Left lobe of liver (tissue), 2 donors: ENCODE measurements at regions not wholly inside any gene's neighbourhood (a gene's known extent, or its start where the extent isn't known, plus 50 kb on each side); places are given as distances from the start of the nearest gene placed in this dataset.

Experiments
- ATAC-seq: fragments of 200-7000 bp; cut with Tn5 transposase; one replicate; pipeline ENCODE4 v1.9.1; 2020; ENCODE audit warnings: mild to moderate bottlenecking, moderate library complexity
- DNase-seq: peaks from one replicate; pipeline ENCODE4 v3.0.0-alpha.2; 2020; ENCODE audit warnings: low spot score
- donor health status: DM: no; HTN: no; CAD: no; lungs with moderate emphysema.
- donor health status: DM: no; HTN: yes; CAD: no.

DNA sequence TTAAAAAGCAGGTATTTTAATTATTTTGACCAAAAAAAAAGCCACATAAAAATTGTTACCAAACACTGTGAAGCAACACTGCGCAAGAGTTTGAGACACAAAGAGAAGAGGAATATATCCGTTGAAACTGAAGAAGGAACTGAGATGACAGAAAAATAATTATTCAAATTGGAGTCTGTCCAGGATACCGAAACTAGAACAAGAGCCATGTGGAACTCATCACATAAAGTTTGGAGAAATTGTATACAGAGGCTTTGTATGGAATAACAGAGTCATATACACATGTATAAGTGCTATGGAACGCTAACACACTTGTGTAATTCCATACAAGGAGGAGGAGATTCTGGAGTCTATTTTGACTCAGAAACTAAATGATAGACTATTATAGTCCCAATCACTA is 675.1 kb upstream of the ADGRL2 start:
- DNase-seq (no peak), ATAC-seq (no peak)

DNA sequence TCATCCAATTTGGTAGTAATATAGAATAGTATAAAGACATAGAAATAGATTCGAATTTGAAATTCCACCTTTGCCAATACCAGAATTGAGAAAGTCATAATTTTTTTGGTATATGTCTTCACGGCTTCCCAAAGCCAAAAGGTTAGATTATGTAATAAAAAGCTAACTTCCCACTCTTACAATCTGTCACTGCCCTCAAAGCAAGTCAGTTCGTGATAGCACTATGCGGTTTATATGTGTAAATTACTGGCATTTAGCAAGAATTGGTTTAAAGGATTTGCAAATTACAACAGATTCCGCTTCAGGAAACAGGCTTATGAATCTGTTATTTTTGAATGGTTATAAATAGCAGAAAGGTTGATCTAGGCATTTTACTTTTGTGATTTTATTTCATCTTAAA is 679.4 kb upstream of the ADGRL2 start:
- no peak for DNase-seq
- ATAC-seq, result no peak

- DNase-seq (no peak), ATAC-seq (no peak)
Observed at GRCh38 chr1:81119319-81119718, 681.4 kb upstream of the ADGRL2 start.

DNA sequence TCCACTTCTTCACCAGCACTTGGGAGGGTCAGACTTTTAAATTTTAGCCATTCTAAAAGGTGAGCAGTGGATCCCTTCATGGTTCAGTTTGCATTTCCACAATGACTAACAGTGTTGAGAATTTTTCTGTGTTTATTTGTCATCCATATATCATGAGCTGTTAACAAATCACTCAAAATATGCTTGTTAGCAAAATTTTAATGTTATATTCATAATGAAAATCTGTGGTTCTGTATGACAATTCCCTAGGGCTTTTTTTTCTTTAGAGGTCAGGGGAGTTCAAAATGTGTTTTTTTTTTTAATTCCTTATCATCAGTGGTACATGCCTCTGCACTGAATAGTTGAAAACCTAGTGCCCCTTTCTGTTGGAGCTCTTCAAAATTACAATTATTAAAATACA is 682.2 kb upstream of the ADGRL2 start:
- no peak for ATAC-seq
- no peak for DNase-seq

- DNase-seq (no peak), ATAC-seq (no peak)
Observed at GRCh38 chr1:81115422-81115821, 685.3 kb upstream of the ADGRL2 start.

GRCh38 chr1:81114191-81114590 is 686.5 kb upstream of the ADGRL2 start:
- ATAC-seq (no peak), DNase-seq (no peak)

- ATAC-seq (no peak), DNase-seq (no peak)
Observed at GRCh38 chr1:81113688-81114087, 687.0 kb upstream of the ADGRL2 start.

DNA sequence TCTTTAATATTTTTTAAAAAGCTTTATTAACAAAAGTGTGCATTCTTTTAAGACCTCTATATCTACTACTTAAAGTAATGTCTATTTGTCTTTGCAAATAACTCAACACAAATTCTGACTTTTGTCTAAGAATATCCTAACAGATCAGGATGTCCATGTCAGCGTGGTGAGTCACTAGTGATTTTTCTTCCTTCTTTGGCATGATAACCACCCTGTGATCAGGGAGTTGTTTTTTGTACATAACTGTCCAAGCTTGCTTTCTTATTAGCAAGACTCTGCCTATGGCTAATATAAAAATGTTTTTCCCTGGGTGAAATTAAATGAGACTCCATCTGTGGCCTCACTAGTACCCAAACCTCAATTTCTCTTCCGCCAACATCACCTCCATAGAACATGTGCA is 688.9 kb upstream of the ADGRL2 start:
- no peak for DNase-seq
- no peak for ATAC-seq

DNA sequence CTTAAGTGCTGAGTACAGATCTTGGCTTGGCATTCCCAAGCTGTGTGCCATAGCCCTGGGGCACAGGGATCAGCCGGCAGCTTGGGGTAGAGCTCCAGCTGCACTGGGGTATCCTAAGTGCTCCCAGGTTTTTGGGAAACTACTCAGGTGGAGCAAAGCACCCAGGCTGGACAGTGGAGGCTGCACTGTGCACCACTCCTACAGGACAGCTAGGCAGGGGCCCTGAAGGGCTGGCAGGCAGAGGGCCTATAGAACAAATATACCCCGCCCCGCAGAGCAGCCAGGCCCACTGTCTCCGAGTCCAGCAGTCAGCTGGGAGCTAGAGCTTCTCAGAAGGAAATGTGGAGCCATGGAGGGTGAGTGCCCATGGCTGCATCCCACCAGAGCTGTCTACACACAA is 691.7 kb upstream of the ADGRL2 start:
- no peak for ATAC-seq
- DNase-seq, result no peak

GRCh38 chr1:81097860-81098259 is 702.9 kb upstream of the ADGRL2 start:
- no peak for DNase-seq
- no peak for ATAC-seq

GRCh38 chr1:81073580-81073979 is 727.2 kb upstream of the ADGRL2 start:
- ATAC-seq (no peak), DNase-seq (no peak)

- DNase-seq (no peak), ATAC-seq (no peak)
Observed at GRCh38 chr1:81071969-81072753, 728.6 kb upstream of the ADGRL2 start.

DNA sequence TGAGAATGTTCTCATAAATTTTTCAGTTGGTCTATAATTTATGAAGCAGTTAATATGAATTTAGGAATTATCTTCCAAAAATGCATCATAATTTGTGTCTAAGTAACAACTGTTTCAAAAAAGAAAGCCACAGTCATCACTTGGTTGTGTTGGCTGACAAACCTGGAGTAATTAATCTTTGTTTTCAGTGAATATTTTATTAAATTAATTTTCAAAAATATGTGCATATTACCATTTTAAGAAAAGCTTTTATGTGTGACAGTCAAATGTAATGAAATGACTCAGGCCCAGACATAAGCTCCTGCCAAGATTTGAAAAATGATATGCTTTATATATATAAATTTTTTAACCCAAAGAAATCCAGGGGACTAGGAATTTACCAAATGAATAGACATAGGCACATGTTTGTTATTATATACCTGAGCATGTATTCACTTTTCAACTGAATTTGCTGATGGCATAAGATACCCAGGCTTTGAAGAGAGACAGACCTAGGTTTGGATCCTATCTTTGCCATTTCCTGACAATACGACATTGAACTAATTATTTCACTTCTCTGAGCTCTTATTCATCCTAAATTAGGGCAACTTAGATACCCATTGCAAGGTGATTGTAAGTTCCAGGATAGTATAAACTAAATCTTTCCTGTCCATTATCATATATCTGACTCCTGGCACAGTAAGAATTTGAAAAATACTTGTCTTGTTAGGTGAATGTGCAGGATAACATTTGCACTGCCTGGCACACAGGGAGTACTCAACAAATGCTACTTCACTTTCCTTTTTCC is 729.5 kb upstream of the ADGRL2 start:
- DNase-seq (no peak), ATAC-seq (no peak)

- no peak for ATAC-seq
- DNase-seq, result no peak
Observed at GRCh38 chr1:81069856-81070255, 730.9 kb upstream of the ADGRL2 start.

- DNase-seq (no peak), ATAC-seq (no peak)
Observed at GRCh38 chr1:81068726-81069125, 732.0 kb upstream of the ADGRL2 start.

- ATAC-seq (no peak), DNase-seq (no peak)
Observed at GRCh38 chr1:81053826-81054225, 746.9 kb upstream of the ADGRL2 start.

DNA sequence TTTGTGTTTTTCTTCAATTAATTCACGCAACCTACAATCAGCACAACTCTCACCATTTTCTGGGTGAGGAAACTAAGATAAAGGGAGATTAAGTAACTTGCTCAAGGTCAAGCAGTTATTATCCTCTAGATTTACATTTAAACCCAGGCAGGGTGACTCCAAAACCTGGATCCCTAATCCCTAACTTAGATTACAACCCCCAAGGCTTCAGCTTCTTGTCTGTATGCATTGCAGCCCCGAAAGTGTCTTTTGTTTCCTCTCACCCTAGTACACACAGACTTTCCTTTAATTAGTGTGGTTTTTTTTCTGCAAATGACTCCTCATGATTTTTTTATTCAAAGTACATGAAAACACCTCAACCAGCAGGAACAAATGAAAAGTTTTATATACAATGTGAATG is 748.6 kb upstream of the ADGRL2 start:
- DNase-seq (no peak), ATAC-seq (no peak)

DNA sequence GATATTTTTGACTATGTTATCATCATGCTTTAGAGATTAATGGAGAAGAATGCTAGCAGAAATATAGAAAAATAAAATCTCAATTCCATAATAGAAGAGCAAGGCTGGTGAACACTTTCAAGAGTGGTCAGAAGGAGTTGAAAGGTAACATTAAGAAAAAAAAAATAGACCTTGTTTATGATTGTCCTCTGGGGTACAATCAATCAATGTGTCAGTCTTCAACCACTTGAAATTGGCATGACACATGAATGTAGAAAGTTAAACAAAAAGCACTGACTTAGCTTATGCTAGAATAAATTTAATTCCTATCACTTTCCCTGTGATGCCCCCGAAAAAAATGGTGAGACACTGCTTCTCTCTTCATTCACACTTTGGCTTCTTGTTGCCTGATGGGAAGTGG is 750.3 kb upstream of the ADGRL2 start:
- ATAC-seq (no peak), DNase-seq (no peak)

DNA sequence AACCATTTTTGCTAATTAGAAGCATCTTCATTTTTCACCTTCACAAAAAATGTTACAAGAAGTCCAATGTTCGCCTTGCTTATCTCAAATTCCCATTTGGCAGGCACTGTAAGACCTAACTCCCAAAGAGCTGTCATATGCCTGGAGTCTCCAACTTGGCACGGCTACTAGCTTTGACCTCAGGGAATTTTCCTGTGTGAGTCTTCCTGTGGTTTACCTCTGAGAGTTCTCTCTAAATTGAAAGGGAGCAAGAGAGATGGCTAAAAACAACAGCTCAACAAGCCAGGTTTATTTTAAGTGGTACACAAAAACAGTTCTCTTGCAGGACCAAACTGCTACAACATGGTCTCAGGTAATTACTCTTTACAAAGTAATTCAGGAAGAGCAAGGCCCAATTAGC is 756.0 kb upstream of the ADGRL2 start:
- no peak for ATAC-seq

GRCh38 chr1:81042225-81042624 is 758.5 kb upstream of the ADGRL2 start:
- ATAC-seq (no peak), DNase-seq (no peak)

More for the DNA sequence above, 756.0 kb upstream of the ADGRL2 start:
- no peak for DNase-seq

GRCh38 chr1:81034291-81034690 is 766.4 kb upstream of the ADGRL2 start:
- ATAC-seq (no peak), DNase-seq (no peak)

DNA sequence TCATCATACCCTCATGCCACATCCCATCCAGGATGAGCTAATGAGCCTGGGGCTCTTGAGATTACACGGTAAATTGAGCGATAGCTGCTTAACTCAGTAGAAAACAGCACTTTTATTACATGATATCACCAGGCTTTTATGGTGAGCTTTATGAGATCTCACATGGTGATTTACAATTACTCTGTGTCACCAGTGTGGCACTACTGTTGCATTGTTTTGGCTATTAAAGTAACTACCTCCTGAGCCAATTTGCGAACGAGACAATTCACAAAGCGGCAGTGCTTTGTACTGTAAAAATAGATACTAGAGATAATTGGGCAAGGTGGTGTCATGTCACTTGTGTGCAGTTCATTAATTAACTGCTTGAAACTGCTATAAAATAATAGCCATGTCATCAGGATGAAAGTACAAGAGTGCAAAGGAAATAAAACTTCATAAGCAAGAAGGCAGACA is 767.7 kb upstream of the ADGRL2 start:
- DNase-seq, result no peak
- ATAC-seq, result no peak
